HPDE6-E6E7 (cell line): ENCODE measurements at regions not wholly inside any gene's neighbourhood (a gene's known extent, or its start where the extent isn't known, plus 50 kb on each side); places are given as distances from the start of the nearest gene placed in this dataset.
"Not testable (repeated sequence)": the region's sequence is repeated elsewhere in the genome, so short reads cannot be mapped to it uniquely, and the experiment has no call there.

Experiments used
- DNase-seq: peaks from one replicate; pipeline ENCODE4 v3.0.0; 2011; ENCODE audit warnings: missing footprints; ENCODE audit errors: extremely low spot score

DNA sequence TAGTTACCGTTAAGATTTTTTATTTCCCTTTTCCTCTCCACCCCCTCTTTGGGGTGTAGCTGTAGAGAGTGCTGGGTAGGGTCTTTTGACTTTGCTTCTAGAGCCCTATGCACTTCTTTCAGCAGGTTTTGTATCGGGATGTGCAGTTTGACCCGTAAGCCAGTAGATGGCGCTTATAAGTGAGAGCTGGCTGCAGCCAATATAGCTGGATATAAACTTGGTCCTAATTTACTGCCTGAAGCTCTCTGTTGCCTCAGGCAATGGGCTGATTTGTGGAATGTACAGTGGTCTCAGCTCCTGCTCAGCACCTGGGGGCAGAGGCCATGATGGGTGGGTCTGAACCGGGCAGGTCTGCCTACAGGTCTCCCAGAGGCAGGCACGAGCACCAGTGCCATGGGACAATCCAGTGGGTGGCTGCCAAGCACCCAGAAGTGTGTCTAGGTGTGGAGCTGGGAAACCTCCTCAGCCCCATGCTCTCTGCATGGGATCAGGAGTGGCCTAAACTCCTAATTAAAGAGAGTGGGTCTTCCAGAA, 146.5 kb downstream of the SPANXN1 start:
- DNase-seq: no peak

DNA sequence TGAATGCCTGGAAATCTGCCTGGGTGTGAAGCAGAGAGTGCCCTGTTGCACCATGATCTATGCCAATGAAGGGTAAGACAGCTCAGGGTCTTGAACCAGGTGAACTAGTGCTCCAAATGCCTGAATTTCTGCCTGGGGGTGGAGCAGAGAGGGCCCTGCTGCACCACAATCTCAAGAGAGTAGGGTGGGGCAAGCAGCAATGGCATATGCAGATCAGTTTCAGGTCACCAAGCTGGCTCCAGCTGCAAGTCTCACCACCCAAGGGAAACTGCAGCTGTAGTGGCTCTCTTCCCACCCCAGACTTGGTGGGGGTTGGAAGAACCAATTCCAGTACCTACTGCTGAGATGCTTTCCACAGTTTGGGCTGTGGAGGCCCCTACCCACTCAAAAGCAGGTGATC, 147.0 kb downstream of the SPANXN1 start:
- no peak for DNase-seq

DNA sequence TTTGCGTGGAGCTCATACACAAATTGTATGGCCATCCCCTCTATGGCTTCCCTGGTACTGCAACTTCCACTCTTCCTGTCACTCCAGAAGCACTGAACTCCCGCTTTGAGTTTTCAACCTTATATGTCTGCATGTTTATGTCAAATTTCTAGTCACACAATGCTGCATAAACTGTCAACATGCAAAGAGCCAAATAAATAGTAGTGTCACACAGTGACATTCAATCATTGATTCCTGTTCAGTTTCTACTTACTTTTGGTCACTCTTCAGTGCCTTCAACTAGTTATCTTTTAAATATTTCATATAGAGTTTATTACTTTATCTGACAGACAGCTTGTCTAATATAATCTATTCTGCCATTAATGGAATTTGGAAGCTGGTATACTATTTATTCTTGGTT, 149.3 kb downstream of the SPANXN1 start:
- no peak for DNase-seq

DNA sequence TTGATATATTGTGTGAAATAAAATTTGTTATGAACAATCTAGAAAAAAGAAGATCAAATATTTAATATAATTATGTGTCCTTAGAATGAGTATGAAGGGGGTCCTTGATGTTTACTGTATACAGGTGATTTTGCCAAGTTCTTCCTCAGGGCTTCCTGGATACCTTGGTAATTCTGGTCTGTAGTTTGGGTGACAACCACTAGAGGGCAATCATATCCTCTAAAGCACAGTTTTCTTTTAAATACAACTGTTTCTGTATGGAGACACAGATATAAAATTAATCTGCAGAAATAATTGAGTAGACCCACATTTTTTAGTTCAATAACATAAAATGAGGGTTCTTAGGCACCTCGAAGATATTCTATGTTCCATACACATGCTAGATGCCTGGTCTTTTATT, 157.7 kb downstream of the SPANXN1 start:
- peak; percentile 13 for DNase-seq

DNA sequence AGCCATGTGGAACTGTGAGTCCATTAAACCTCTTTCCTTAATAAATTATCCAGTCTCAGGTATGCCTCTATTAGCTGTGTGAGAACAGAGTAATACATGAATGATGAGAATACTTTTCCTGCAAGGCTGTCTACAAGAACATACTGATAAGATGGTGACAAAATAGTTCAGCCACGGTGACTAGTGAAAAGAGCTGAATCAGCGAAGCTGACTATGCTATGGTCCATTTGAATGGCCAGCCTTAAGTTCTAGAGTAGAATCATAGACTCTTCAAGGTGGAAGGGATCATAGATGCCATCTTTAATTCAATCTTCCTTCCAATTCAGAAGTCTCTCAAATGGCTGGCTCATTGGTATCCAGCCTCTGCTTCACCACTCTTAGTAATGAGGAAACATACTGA, 163.3 kb downstream of the SPANXN1 start:
- DNase-seq: no peak

DNA sequence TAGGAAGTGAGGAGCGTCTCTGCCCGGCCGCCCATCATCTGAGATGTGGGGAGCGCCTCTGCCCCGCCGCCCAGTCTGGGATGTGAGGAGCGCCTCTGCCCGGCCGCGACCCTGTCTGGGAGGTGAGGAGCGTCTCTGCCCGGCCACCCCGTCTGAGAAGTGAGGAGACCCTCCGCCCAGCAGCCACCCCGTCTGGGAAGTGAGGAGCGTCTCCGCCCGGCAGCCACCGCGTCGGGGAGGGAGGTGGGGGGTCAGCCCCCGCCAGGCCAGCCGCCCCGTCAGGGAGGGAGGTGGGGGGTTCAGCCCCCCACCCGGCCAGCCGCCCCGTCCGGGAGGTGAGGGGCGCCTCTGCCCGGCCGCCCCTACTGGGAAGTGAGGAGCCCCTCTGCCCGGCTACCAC, 188.9 kb downstream of the SPANXN1 start:
- DNase-seq: not testable (repeated sequence)

DNA sequence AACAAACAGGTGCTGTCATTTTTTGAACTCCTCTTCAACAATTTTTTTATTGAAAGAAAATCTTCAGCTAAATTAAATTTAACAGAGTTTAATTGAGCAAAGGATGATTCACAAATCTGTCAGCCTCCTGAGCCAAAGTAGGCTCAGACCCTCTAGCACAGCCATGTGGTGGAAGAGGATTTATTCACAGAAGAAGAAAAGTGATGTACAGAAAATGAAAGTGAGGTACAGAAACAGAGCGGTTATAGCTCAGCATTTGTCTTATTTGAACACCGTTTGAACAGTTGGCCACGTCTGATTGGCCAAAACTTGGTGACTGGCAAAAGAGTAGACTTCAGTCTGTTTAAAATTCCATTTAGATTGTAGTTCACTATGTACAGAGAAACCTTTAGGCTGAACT, 217.3 kb downstream of the SPANXN1 start:
- DNase-seq: no peak

DNA sequence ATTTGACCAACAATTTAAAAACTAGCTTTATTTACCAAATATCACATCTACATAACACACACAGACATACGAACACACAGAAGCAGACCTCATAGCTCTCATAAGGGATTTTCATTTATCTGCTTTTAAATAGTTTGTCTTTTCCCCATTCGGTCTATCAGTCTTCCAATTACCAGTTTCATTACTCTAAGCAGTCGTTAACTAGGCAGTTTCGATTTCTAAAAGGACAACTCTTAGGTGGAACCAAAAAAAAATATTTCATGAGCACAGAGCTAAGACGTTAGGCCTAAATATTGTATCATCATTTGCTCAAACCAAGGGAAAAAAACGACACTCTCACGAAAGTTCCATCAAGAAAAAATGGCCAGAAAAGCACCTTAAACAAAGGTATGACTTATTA, 228.4 kb downstream of the SPANXN1 start:
- DNase-seq: no peak

DNA sequence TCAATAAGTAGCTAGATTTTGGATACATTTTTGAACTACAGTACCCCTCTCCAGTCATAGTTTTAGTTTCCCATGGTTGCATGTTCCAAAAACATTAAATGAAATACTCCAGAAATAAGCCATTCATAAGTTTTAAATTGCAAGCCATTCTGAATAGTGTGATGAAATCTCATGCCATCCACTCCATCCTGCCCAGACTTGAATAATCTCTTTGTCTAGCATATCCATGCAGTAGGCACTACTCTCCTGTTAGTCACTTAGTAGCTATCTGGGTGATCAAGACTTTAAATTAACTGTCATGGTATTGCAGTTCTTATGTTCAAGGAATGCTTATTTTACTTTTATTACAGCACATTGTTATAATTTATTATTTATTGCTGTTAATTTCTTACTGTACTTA, 237.4 kb downstream of the SPANXN1 start:
- DNase-seq: no peak

DNA sequence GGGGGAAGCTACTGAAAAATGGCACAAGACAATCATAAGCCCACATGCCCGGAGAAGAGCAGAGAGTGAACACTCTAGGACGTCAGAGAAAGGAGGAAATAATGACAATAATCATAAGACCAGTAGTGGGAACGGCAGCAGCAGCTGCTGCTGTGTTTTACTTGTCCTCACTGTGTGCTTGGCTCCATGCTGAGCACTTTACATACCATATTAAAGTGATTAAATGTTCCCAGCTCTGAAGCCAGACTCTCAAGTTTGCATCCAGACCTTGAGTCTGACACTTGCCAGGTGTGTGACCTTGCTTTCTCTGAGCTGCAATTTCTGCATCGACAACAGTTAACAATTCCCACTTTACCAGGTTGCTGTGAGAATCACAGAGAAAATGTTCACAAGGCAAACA, 255.4 kb downstream of the SPANXN1 start:
- DNase-seq: no peak

DNA sequence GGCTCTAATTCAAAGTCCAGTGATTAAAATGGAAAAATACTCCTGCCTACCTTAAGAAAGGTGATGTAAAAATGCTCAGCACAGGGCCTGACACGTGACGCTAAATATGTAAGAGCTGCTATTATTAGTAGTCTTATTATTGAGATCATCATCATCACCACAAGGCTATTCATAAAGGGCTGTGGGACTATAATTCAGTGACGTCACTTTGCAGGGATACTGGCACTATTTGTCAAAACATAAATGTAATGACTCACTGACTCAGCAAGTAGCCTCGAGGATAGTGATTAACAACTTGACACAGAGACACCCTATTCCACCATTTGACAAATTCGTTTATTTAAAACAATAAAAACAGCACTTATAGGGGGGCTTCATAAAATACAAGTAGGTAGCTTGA, 258.9 kb downstream of the SPANXN1 start:
- no peak for DNase-seq

DNA sequence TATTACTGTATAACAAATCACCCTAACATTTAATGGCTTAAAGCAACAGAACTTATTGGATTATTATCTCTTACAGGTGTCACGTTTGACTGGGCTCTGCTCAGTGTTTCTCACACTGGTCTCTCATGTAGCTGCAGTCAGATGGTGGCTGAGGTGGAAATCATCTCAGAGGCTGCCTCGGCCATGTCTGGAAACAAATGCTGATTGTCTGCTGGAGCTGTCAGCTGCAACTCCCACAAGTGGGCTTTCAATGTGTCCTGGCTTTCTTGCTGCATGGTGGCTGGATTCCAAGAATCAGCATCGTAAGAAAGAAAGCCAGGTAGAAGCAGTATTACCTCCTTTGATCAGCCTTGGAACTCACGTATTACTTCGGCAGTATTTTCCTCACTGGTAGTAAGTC, 277.6 kb downstream of the SPANXN1 start:
- no peak for DNase-seq

DNA sequence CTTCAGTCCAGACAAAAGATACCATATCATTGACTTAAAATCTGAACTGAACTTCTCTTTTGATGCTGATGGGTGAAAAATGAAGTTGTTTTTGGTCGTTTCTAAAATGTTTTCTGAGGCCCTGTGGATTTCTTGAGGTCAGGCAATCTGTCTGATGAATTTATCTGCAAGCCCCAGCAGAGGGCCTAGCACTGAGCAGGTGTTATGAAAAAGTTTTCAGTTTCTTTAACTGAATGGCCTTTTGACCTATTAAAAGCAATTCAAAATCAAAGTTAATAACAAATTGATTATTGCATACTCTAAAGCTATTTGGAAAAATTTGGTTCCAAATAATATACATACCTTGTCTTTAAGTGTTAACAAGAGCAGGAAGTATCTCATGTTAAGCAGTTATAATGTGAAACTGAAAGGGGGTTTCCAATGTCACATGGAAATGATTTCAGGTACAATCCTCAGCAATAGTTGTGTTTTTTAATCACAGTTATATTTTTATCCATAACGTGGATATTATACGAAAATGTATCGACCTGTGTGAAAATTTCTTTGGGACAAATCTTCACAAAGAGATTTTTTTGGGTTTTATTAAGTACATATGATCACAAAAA, 285.0 kb downstream of the SPANXN1 start:
- DNase-seq: no peak

DNA sequence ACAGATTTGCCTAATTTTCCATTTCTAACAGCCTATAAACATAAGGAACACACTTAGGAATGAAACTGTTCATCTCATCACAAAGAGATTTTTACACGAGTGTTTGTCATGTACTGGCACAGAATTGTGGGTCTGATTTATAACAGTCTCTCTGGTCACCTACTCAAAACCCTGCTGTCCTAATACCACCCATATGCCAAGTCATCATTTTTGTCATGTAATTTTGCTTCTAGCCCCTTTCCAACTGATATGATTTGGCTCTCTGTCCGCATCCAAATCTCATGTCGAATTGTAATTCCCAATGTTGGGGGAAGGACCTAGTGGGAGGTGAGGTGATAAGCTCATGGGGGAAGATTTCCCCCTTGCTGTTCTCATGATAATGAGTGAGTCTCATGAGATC, 284.1 kb upstream of the SLITRK2 start:
- no peak for DNase-seq

DNA sequence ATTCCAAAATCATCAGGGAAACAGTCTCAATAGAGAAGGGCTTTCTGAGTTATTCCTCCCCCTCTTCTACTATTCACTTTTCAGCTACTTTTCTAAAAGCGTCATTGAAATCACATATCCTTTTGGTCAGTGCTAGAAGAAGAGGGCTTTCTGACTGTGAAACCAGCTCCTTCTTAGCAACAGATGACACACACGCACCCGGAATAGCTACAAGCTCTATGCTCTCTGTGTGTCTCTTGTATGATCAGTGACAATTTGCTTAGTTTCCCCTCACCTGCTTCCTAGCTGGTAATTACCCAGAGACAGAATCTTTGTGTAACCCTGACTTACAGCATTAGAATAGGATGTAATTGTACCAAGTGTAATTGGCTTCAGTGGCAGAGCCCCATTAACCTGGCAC, 268.1 kb upstream of the SLITRK2 start:
- DNase-seq: no peak

DNA sequence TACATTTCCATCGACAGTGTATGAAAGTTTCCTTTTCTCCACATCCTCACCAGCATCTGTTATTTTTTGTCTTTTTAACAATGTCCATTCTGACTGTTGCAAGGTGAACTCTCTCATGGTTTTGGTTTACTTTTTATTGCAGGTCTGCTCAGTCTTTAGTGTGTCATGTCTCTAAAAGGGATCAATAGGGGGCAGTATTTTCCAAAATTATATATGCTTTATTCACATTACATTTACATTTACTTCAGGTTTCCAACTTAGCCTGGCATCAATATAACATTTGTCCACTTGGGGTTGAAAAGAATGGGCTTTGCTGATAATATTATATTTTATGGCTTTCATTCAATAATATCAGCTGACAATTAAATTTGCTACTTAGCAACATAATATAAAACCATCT, 265.0 kb upstream of the SLITRK2 start:
- no peak for DNase-seq

DNA sequence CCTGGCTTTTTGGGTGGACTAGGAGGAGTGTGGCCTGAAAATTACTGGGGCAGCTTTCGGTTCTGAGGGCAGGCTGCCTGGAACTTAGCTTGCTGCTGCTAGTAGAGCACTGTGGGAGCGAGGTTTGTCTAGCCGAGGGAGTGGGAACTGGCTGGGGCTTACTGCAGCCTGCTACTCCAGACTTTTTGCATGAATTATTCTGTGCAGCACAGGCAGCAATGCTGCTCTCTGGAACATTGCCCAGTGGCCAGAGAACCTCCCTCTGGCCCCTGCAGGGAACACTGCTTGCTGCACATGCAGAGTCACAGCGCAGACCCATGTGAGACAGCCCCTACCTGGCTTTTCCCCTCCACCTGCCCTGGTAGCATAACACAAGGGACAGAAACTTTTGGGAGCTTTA, 263.9 kb upstream of the SLITRK2 start:
- no peak for DNase-seq

DNA sequence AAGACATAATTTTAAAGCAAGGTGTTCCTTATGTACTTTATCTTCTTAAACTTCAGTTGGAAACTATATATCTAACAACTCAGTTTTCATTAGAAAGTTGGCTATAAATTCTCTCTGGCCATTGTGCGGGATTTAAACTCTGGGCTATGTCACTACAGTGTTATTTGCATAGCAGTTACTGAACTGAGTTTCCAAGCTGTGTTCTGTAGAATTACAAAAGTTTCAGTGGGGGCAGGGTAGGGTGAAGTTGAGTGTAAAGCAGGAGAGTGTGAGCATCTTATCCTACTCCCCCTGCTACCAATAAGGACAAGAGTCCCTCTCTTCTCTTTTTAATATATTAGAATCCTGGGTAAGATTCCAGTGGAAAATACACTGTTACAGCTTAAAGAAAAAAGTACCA, 254.5 kb upstream of the SLITRK2 start:
- no peak for DNase-seq

DNA sequence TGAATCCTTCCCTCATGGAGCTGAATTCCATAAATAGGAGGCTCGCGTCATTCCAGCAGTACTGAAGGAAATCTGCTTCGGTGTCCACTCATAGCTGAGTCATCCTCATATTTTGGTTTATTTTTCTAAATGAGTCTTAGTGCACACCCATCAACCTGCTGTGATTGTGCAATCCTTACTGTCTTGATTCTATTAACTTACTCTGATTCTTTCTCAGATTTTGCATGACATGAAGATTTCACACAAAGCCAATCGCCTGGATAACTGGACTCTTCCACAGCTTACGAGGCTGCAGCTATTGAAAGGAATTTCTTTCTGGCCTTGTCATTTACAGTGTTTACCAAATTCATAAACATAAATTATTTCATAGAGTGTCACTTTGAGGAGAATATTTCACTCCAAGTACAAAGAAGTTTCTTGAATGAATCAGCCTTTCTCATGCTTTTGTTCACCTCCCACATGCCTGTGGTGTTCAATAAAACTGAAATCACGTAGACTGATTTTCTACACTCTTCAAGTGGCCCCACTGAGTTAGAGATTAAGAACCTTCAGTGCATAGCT, 207.6 kb upstream of the SLITRK2 start:
- no peak for DNase-seq

DNA sequence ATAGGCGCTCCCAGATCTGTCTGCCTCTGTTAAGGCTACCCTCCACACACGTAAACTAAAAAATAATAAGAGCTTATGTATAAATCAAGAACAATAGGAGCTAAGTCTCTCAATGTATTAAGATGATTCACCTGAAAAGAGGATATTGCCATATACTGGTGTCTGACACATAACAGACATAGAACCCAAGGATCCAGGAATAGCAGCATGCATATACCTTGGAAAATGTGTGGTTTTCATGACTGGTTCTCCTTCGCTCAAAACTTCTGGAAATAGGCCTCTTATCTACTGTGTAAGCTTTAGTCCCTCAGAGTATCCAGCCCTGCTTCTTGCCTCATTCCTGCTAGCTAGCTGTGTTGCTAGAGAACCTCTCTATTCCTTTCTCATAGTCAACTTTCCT, 203.7 kb upstream of the SLITRK2 start:
- no peak for DNase-seq

DNA sequence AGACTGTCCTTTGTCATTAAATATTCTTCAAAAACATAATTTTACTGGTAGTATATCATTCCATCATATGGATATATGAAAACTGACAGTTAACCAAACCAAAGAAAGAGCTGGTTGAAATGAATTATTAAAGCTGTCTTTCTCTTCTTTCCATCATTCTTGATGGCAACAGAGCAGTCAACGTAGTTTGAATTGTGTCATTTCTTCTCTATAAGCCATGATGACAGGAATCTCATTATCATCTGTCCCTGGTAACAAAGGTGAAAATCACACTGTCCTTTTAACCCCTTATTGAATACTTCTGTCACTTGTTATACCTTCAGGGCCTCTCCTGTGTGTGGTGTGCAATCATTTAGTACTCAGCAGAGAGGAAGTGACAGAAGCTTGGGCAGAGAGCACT, 197.0 kb upstream of the SLITRK2 start:
- no peak for DNase-seq

DNA sequence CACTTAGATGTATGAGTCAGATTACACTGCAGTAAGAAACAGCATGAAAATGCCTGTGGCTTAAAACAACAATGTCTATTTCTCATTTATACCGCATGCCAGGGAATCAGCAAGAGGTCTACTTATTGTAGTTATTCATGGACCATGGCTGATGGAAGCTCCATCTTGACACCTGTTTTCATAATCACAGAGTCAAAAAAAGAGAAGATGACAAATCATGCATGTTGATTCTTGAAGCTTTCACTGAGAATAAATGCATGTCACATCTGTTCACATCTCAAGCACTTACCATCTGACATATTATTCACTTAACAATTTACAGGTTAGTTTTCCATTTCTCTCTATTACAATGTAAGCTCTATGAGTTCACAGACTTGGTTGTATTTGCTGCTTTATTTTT, 194.2 kb upstream of the SLITRK2 start:
- DNase-seq: no peak

DNA sequence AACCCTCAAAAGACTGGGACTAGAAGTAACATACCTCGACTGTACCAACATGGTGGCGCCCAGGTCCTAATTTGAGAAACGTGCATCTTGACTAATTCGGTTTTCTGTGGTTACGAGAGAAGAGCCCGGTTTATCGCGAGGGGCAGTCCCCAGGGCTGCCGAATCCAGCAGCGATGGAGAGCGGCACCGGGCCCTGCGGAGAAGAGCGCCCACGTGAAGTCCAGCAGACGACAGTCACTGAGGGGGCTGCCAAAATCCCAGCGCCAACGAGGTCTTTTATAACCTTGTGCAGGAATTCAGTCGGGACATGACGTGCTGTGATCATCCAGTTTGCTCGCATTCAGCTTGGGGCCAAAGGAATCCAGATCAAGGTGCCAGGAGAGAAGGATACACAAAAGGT, 187.5 kb upstream of the SLITRK2 start:
- no peak for DNase-seq

DNA sequence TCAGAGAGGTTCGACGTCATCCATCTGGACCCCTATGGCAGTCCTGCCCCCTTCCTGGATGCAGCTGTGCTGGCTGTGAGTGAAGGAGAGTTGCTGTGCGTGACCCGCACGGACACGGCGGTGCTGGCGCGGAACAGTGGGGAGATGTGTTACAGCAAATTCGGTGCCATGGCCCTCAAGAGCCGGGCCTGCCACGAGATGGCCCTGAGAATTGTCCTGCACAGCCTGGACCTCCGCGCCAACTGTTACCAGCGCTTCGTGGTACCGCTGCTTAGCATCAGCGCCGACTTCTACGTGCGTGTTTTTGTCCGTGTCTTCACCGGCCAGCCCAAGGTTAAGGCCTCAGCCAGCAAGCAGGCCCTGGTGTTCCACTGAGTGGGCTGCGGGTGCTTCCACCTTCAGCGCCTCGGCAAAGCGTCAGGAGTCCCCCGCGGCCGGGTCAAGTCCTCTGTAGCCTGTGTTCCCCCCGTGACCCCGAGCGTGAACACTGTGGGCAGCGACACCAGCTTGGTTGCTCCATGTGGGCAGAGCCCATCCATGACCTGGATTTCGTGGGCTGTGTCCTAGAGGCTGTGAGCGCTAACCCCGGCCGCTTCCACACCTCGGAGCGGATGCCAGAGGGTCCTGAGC, 186.7 kb upstream of the SLITRK2 start:
- no peak for DNase-seq
